GM13976 (cell line): ENCODE measurements at regions not wholly inside any gene's neighbourhood (a gene's known extent, or its start where the extent isn't known, plus 50 kb on each side); places are given as distances from the start of the nearest gene placed in this dataset.
"Not testable (repeated sequence)": the region's sequence is repeated elsewhere in the genome, so short reads cannot be mapped to it uniquely, and the experiment has no call there.

Experiments
- DNase-seq: peaks from one replicate; pipeline ENCODE4 v3.0.0; 2012; ENCODE audit warnings: low spot score
- CTCF ChIP-seq: IDR thresholded peaks from 2 replicates; pipeline ENCODE4 v1.5.1; 2012; ENCODE audit warnings: borderline replicate concordance, mild to moderate bottlenecking; ENCODE audit not compliant: insufficient read depth; ENCODE audit errors: extremely low read depth, missing control alignments, control extremely low read depth
- in situ Hi-C: fragments of 300-500 bp; cut with MboI; formaldehyde crosslinking; loops from one replicate; pipeline ENCODE4 v1.12.0; 2022; ENCODE audit warnings: low sequenced_read_pairs, mixed read lengths, inconsistent platforms; ENCODE audit not compliant: unreplicated experiment

GRCh38 chr7:85908051-85908450 lies 721.2 kb upstream of the SEMA3D start:
- in situ Hi-C loops = no loop called here
- no peak for TF ChIP-seq CTCF
- DNase-seq = no peak

- in situ Hi-C loops = loop anchor here (25.0 kb wide), 2 partner anchors 564 to 1014 kb away; no protein-coding TSS in a partner anchor
- DNase-seq = no peak
- no peak for TF ChIP-seq CTCF
Observed at GRCh38 chr7:85897967-85898366, 711.1 kb upstream of the SEMA3D start.

DNA sequence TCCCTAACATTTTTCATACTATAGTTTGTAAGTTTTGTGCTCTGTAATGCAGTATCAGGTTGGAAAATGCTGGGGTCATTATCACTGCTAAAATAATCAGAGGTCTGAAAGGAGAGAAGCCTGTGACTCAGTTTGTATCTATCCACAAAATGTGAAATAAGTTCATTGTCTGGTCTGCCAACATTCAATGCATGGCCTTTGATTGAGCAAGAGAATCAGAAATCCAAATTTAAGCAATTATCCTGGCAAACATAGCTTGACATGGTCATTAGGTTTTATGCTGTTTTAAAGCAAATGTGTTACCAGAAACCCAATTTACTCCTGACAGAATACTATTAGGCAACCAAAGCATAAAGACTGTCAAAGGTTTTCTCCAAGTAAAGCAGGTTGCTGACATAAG lies 709.7 kb upstream of the SEMA3D start:
- no peak for DNase-seq

DNA sequence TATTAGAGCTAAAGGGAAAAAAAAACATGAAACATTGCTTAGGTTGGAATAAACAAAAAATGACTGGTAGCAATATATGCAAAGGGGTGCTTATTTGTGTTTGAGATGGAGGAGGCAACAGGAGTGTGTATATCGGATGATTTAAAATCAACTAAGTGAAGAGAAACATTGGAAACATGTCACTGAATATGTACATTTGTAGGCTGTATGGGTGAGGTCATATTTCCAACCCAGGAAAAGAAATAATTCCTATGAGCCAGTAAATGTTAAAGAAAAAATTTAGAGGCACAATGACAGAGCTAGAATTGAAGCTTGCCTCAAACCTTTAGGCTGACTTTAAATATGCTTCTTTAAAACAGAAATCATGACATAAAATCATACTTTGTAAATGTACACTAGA lies 709.0 kb upstream of the SEMA3D start:
- in situ Hi-C loops = loop anchor here (25.0 kb wide), 2 partner anchors 566 to 1016 kb away; no protein-coding TSS in a partner anchor

More for the DNA sequence above, 709.7 kb upstream of the SEMA3D start:
- no peak for TF ChIP-seq CTCF
- in situ Hi-C loops = loop anchor here (25.0 kb wide), 2 partner anchors 566 to 1016 kb away; no protein-coding TSS in a partner anchor

GRCh38 chr7:85891900-85892299 lies 705.0 kb upstream of the SEMA3D start:
- in situ Hi-C loops = loop anchor here (25.0 kb wide), 2 partner anchors 570 to 1020 kb away; no protein-coding TSS in a partner anchor

More for the DNA sequence above, 709.0 kb upstream of the SEMA3D start:
- no peak for DNase-seq
- TF ChIP-seq CTCF = no peak

GRCh38 chr7:85890244-85890811 lies 703.5 kb upstream of the SEMA3D start:
- DNase-seq = peak; percentile 39

More at GRCh38 chr7:85891900-85892299, 705.0 kb upstream of the SEMA3D start:
- DNase-seq = not testable (repeated sequence)

More at GRCh38 chr7:85890244-85890811, 703.5 kb upstream of the SEMA3D start:
- in situ Hi-C loops = loop anchor here (25.0 kb wide), 2 partner anchors 572 to 1022 kb away; no protein-coding TSS in a partner anchor
- no peak for TF ChIP-seq CTCF
